HuH-7 (cell line): ENCODE measurements at regions not wholly inside any gene's neighbourhood (a gene's known extent, or its start where the extent isn't known, plus 50 kb on each side); places are given as distances from the start of the nearest gene placed in this dataset.

ENCODE experiments used
- DNase-seq: peaks from one replicate; pipeline ENCODE4 v3.0.0; 2011; ENCODE audit warnings: low spot score

- DNase-seq = no peak
These were observed 359.2 kb downstream of the BUD13 start for GRCh38 chr11:116413301-116414242.

- DNase-seq = no peak
These were observed 360.5 kb downstream of the BUD13 start for GRCh38 chr11:116412118-116412889.

GRCh38 chr11:116409238-116409637 lies 363.5 kb downstream of the BUD13 start:
- no peak for DNase-seq

- no peak for DNase-seq
These were observed 366.7 kb downstream of the BUD13 start for GRCh38 chr11:116406042-116406441.

GRCh38 chr11:116404462-116404798 lies 368.4 kb downstream of the BUD13 start:
- DNase-seq = no peak

- no peak for DNase-seq
These were observed 368.9 kb downstream of the BUD13 start for GRCh38 chr11:116403794-116404461.

GRCh38 chr11:116400081-116400480 lies 372.7 kb downstream of the BUD13 start:
- no peak for DNase-seq

- DNase-seq = no peak
These were observed 375.1 kb downstream of the BUD13 start for GRCh38 chr11:116397602-116398084.

- no peak for DNase-seq
These were observed 376.5 kb downstream of the BUD13 start for GRCh38 chr11:116396331-116396730.

GRCh38 chr11:116394022-116394421 lies 378.8 kb downstream of the BUD13 start:
- no peak for DNase-seq

- DNase-seq = no peak
These were observed 381.8 kb downstream of the BUD13 start for GRCh38 chr11:116390963-116391362.

- no peak for DNase-seq
These were observed 384.6 kb downstream of the BUD13 start for GRCh38 chr11:116388146-116388545.

GRCh38 chr11:116387641-116388040 lies 385.1 kb downstream of the BUD13 start:
- no peak for DNase-seq

GRCh38 chr11:116386118-116386699 lies 386.6 kb downstream of the BUD13 start:
- DNase-seq = no peak

- no peak for DNase-seq
These were observed 387.9 kb downstream of the BUD13 start for GRCh38 chr11:116384876-116385275.

- DNase-seq = no peak
These were observed 388.4 kb downstream of the BUD13 start for GRCh38 chr11:116384407-116384806.

- peak; percentile 49 for DNase-seq
These were observed 393.5 kb downstream of the BUD13 start for GRCh38 chr11:116379185-116379828.

GRCh38 chr11:116376547-116376946 lies 396.2 kb downstream of the BUD13 start:
- no peak for DNase-seq

GRCh38 chr11:116376054-116376453 lies 396.7 kb downstream of the BUD13 start:
- DNase-seq = no peak

GRCh38 chr11:116375221-116375620 lies 397.6 kb downstream of the BUD13 start:
- DNase-seq = no peak

GRCh38 chr11:116374085-116374484 lies 398.7 kb downstream of the BUD13 start:
- no peak for DNase-seq
